ENCODE measurements at regions not wholly inside any gene's neighbourhood (a gene's known extent, or its start where the extent isn't known, plus 50 kb on each side); places are given as distances from the start of the nearest gene placed in this dataset.

- H3K79me2 ChIP-seq (ENCODE audit: insufficient read depth, low read length), result no peaks in the 10 kb centered on the region
- no peaks in the 10 kb centered on the region for H3K9me3 ChIP-seq (ENCODE audit: low read depth, low read length)
- H3K36me3 ChIP-seq (ENCODE audit: insufficient read depth, low read length), result no peaks in the 10 kb centered on the region
- no peak overlapping the region for H3K4me3 ChIP-seq (ENCODE audit: insufficient read depth, low read length)
- TF ChIP-seq CTCF (IDR thresholded peaks at IDR 0.05; ENCODE audit: extremely low read depth, low read depth, low read length), result no peak
- H2AFZ ChIP-seq (ENCODE audit: low read length), result no peak overlapping the region
- H3K27me3 ChIP-seq (ENCODE audit: insufficient read depth, low read length), result no peaks in the 10 kb centered on the region
- H3K27ac ChIP-seq (ENCODE audit: low read depth, low read length), result no peak overlapping the region
- no peaks in the 10 kb centered on the region for H4K20me1 ChIP-seq (ENCODE audit: insufficient read depth, low read length)
- H3K4me1 ChIP-seq (ENCODE audit: insufficient read depth, low read length), result no peaks in the 10 kb centered on the region
- DNase-seq (ENCODE audit: insufficient read length, low spot score, missing footprints), result no peak
- H3K4me2 ChIP-seq (ENCODE audit: insufficient read depth, low read length), result no peak overlapping the region
Observed at GRCh38 chr2:59924346-59924745, 629.1 kb downstream of the BCL11A start.

- no peak overlapping the region for H3K4me2 ChIP-seq (ENCODE audit: insufficient read depth, low read length)
- TF ChIP-seq CTCF (IDR thresholded peaks at IDR 0.05; ENCODE audit: extremely low read depth, low read depth, low read length), result no peak
- H3K4me3 ChIP-seq (ENCODE audit: insufficient read depth, low read length), result no peak overlapping the region
- no peak overlapping the region for H3K27ac ChIP-seq (ENCODE audit: low read depth, low read length)
- H3K79me2 ChIP-seq (ENCODE audit: insufficient read depth, low read length), result no peaks in the 10 kb centered on the region
- H2AFZ ChIP-seq (ENCODE audit: low read length), result no peak overlapping the region
- H3K9me3 ChIP-seq (ENCODE audit: low read depth, low read length), result no peaks in the 10 kb centered on the region
- no peaks in the 10 kb centered on the region for H4K20me1 ChIP-seq (ENCODE audit: insufficient read depth, low read length)
- no peaks in the 10 kb centered on the region for H3K4me1 ChIP-seq (ENCODE audit: insufficient read depth, low read length)
- no peak for DNase-seq (ENCODE audit: insufficient read length, low spot score, missing footprints)
- H3K36me3 ChIP-seq (ENCODE audit: insufficient read depth, low read length), result no peaks in the 10 kb centered on the region
- H3K27me3 ChIP-seq (ENCODE audit: insufficient read depth, low read length), result no peaks in the 10 kb centered on the region
Observed at GRCh38 chr2:59922450-59922849, 631.0 kb downstream of the BCL11A start.

- no peaks in the 10 kb centered on the region for H3K79me2 ChIP-seq (ENCODE audit: insufficient read depth, low read length)
- H3K9me3 ChIP-seq (ENCODE audit: low read depth, low read length), result no peaks in the 10 kb centered on the region
- DNase-seq (ENCODE audit: insufficient read length, low spot score, missing footprints), result no peak
- H4K20me1 ChIP-seq (ENCODE audit: insufficient read depth, low read length), result no peaks in the 10 kb centered on the region
- H3K4me3 ChIP-seq (ENCODE audit: insufficient read depth, low read length), result no peak overlapping the region
- TF ChIP-seq CTCF (IDR thresholded peaks at IDR 0.05; ENCODE audit: extremely low read depth, low read depth, low read length), result no peak
- H2AFZ ChIP-seq (ENCODE audit: low read length), result no peak overlapping the region
- H3K4me2 ChIP-seq (ENCODE audit: insufficient read depth, low read length), result no peak overlapping the region
- no peak overlapping the region for H3K27ac ChIP-seq (ENCODE audit: low read depth, low read length)
- no peaks in the 10 kb centered on the region for H3K36me3 ChIP-seq (ENCODE audit: insufficient read depth, low read length)
- H3K4me1 ChIP-seq (ENCODE audit: insufficient read depth, low read length), result no peaks in the 10 kb centered on the region
- no peaks in the 10 kb centered on the region for H3K27me3 ChIP-seq (ENCODE audit: insufficient read depth, low read length)
Observed at GRCh38 chr2:59921743-59922142, 631.7 kb downstream of the BCL11A start.

- Histone ChIP-seq H3K27me3 (ENCODE audit: insufficient read depth, low read length) (no peaks in the 10 kb centered on the region), H3K4me3 (ENCODE audit: insufficient read depth, low read length) (no peak overlapping the region), H3K4me1 (ENCODE audit: insufficient read depth, low read length) (no peaks in the 10 kb centered on the region), H3K27ac (ENCODE audit: low read depth, low read length) (no peak overlapping the region), H2AFZ (ENCODE audit: low read length) (no peak overlapping the region), H3K79me2 (ENCODE audit: insufficient read depth, low read length) (no peaks in the 10 kb centered on the region), H3K36me3 (ENCODE audit: insufficient read depth, low read length) (no peaks in the 10 kb centered on the region), H4K20me1 (ENCODE audit: insufficient read depth, low read length) (no peaks in the 10 kb centered on the region), H3K4me2 (ENCODE audit: insufficient read depth, low read length) (no peak overlapping the region), H3K9me3 (ENCODE audit: low read depth, low read length) (no peaks in the 10 kb centered on the region)
- no peak for DNase-seq (ENCODE audit: insufficient read length, low spot score, missing footprints)
- no peak for TF ChIP-seq CTCF (IDR thresholded peaks at IDR 0.05; ENCODE audit: extremely low read depth, low read depth, low read length)
Observed at GRCh38 chr2:59920961-59921360, 632.5 kb downstream of the BCL11A start.

Data from osteoblast (primary cell).